Lower leg skin (tissue), 3 donors: ENCODE measurements at regions not wholly inside any gene's neighbourhood (a gene's known extent, or its start where the extent isn't known, plus 50 kb on each side); places are given as distances from the start of the nearest gene placed in this dataset.

ENCODE experiments used
- POLR2A ChIP-seq, 2 donors: fragments of 450-650 bp; IDR thresholded peaks; one replicate each; pipeline ENCODE4 v1.6.1; 2016 to 2017; ENCODE audit warnings: antibody characterized with exemption in 2 of 2, mild to moderate bottlenecking in 1 of 2, moderate library complexity in 1 of 2
- TF ChIP-seq, protein P1 (sequence below), 3 donors: fragments of 450-650 bp; IDR thresholded peaks; one replicate each; pipeline ENCODE4 v1.5.1; 2016; ENCODE audit warnings: antibody characterized with exemption in 3 of 3, mild to moderate bottlenecking in 3 of 3, moderate library complexity in 2 of 3

DNA sequence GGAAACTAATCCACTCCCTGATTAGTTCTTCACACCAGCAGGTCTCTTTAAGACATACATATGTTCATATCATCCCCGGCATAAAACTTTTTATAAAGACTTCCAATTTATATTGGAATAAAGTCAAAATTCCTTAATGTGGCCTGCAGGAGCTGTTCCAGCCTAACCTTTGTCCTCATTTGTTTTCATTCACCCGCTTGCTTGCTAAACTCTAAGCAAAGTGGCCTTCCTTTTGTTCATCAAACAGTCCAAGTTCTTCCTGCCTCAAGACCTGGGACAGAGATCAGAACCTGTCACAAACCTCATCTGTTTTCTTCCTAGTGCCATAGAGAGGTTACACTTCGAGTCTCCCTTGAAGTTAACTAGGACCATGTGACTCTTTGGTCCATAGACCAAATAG, 339.4 kb upstream of the ID2 start:
- TF ChIP-seq POLR2A (IDR thresholded peaks at IDR 0.05), result no peak
- TF ChIP-seq, protein P1, sequence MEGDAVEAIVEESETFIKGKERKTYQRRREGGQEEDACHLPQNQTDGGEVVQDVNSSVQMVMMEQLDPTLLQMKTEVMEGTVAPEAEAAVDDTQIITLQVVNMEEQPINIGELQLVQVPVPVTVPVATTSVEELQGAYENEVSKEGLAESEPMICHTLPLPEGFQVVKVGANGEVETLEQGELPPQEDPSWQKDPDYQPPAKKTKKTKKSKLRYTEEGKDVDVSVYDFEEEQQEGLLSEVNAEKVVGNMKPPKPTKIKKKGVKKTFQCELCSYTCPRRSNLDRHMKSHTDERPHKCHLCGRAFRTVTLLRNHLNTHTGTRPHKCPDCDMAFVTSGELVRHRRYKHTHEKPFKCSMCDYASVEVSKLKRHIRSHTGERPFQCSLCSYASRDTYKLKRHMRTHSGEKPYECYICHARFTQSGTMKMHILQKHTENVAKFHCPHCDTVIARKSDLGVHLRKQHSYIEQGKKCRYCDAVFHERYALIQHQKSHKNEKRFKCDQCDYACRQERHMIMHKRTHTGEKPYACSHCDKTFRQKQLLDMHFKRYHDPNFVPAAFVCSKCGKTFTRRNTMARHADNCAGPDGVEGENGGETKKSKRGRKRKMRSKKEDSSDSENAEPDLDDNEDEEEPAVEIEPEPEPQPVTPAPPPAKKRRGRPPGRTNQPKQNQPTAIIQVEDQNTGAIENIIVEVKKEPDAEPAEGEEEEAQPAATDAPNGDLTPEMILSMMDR (IDR thresholded peaks at IDR 0.05), result no peak
